Neural progenitor cell (in vitro differentiated cells): ENCODE measurements at regions not wholly inside any gene's neighbourhood (a gene's known extent, or its start where the extent isn't known, plus 50 kb on each side); places are given as distances from the start of the nearest gene placed in this dataset.

Source experiments
- CTCF ChIP-seq: fragments of 200-600 bp; sonication (generic); IDR thresholded peaks from 2 replicates; pipeline ENCODE4 v1.5.1; 2017; ENCODE audit warnings: antibody characterized with exemption, mild to moderate bottlenecking
- EZH2 ChIP-seq: fragments of 200-600 bp; sonication (generic); IDR thresholded peaks from 2 replicates; pipeline ENCODE4 v1.6.1; 2017; ENCODE audit warnings: antibody characterized with exemption, mild to moderate bottlenecking, moderate library complexity
- EZH2phosphoT487 ChIP-seq: fragments of 200-600 bp; sonication (generic); IDR thresholded peaks from 2 replicates; pipeline ENCODE4 v1.6.1; 2017; ENCODE audit warnings: antibody characterized with exemption

GRCh38 chr9:84424931-84425330 is 84.4 kb upstream of the SLC28A3 start:
- TF ChIP-seq EZH2phosphoT487 = no peak
- no peak for TF ChIP-seq CTCF
- no peak for TF ChIP-seq EZH2
